HG03354 (cell line): ENCODE measurements at regions not wholly inside any gene's neighbourhood (a gene's known extent, or its start where the extent isn't known, plus 50 kb on each side); places are given as distances from the start of the nearest gene placed in this dataset.
"Not testable (repeated sequence)": the region's sequence is repeated elsewhere in the genome, so short reads cannot be mapped to it uniquely, and the experiment has no call there.

Source experiments
- ATAC-seq: cut with Tn5 transposase; IDR thresholded peaks from one replicate; pipeline ENCODE4 v1.9.1; 2021; ENCODE audit warnings: mild to moderate bottlenecking; ENCODE audit not compliant: unreplicated experiment, poor library complexity, severe bottlenecking

DNA sequence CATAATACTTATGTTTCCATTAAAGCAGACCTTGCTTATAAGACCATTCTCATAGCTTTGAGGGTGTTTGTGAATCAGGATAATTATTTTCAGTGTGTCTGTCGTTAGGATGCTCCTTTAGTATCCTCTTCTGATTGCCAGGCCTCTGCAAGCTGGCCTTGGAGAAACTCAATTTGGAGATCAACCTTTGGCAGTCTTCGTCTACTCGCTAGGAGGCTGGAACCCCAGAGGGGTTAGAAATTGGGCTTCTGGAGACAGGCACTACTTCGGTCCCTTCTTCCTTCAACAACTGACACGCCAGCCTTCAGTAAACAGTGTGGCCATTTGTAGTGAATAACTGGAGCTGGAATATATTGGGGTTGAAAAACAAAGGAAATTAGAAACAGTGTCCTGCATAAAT lies 100.8 kb upstream of the CITED2 start:
- ATAC-seq = no peak

DNA sequence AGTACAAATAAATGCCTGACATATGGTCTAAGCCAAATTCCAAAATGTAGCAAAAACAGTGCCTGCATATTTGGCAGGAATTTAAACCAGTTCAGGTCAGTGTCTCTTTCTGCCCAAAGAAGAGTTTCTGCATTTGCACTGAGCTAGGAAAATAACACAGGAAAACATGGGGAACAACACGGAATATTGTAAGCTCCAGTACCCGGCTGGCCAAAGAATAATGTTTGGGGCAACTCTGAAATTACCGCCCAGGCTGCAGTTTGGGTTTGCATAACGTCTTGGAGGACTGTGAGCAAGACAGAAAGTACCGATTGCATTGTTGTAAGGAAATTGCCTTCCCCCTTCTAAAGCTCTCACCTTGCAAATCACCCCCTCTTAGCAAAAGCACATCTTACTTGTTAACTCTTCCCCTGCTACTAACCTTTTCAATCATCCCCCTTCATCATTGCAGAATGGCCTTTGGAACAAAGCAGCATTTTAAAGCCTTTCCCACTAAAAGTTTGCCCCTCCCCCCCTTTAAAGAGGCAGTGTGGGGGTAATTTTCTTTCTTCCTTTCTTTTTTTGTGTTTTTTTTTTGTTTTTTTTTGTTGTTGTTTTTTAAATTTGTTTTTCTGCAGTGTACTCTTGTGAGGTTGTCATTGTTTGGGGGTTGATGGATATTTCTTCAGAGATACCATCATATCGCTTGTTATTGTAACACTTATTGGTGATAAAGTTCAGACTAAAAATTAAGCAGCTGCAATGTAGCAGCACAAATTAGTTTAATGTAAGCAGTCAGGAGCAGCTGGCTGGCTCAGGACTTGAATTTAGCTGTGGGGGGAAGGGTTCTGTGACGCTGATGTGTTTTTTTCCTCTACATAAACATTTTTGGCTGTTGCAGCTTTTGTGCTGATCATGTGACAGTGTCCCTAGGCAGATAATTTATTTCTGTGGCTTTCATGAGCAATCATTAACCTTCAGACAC lies 100.0 kb upstream of the CITED2 start:
- peak; percentile 67 for ATAC-seq

DNA sequence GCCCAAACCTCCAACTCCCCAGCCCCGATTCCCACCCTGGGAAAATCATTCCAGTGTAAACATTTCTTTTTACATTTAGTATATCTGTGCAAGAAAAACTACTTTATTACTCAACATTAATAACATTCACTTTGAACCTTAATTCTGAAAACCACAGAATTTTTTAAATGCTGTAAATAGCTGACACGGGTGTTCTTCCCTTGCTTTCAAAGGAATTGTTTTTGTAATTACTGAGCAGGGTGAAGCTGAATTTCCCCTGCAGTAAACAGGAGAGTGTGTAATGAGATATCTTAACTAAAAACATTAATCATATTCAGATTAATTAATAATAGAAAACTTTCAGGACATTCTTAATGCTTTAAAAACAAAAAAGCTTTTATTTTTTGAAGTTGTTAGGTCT lies 99.3 kb upstream of the CITED2 start:
- no peak for ATAC-seq

DNA sequence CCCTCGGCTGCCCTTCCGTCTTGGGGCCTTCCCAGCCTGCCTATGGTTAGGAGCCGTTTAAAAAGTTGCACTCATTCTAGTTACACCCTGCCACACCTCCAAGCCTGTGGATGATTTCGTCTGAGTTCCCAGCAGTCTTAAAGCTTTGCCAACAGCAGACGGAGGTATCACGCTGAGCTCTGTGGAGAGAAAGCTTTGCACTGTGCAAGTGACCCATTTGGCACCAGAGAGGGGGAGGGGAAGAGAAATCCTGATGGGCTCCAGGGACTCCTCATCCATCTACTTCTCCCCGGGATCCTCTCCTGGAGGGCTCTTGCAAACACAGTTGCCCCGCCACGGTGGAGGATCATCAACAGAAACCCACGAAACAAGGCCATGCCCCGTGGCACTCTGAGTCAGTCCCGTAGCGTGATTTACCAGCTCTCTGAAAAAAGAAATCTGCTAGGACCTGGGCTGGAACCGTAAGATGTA lies 98.8 kb upstream of the CITED2 start:
- ATAC-seq = no peak

DNA sequence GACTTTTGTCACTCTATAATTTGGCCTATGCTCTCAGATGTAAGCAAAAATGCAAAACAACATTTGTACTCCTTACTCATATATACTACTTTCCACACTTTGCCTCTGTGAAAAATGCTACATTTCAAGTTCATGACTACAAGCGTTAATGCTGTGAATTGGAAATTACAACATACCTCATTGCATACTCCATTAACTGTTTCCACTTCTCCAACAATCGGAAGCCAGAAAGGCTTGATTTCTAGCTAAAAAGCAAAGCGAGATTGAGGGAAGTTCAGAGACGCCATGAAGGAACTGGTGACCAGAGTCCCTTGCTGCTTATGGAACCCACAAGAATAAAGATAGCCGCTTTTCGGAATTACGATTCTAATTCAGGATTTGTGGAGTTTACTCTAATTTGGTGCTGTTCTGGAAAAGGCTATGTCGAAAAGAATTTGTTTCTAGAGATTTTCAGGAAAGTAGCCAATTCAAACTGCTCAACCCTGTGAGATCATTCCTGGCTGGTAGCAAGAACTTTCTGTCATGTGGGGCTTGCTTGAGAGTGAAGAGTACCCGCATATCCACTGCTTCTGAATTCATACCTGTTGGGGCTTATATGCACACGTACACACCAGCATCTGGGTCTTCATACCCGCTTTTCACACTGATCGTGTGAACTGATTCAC lies 98.0 kb upstream of the CITED2 start:
- no peak for ATAC-seq

DNA sequence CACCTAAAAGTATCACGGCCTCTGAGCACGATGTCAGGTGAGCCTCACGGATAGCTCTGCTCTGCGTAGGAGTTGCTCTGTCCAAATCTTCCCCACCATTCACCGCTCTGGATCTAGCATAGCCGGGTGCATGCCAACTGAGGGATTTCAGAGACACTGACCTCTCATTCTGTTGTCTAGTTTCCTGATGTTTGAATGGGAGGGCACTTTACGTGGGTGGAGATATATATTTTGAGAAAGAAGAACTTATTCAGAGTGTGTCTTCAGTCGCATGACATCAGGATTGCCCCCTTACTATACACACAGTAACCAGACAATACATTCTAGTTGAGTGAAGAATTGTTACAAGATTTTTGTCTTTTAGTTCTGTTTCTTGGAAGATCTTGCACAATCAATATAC lies 96.5 kb upstream of the CITED2 start:
- ATAC-seq = no peak

DNA sequence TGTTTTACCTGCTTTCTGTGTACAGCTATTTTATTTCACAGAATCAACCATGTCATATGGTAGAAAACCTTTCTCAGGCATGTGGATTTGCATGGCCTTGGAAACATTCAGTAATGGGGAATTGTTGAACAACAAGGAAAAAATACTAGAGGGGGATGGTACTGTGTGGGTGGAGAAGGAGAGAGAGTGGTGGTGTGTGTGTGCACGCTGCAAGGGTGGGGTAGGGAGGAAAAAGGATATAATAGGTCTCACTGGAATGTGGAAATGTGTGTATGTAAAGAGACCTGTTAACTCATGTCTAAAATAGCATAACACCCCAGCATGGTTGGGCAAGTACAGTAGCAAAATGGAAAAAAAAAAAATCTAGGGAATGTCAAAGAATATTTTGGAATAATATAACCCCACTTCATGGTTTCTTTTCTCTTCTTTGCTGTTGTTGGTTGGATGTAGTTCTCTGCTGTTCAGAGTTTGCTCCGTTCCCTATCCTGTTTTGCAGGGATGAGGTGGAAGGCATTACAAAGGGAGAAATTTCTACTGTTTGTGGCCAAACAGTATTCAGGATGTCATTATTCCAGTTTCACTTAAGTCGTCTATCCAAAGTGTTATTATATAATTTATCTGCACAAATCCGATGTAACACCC lies 93.9 kb upstream of the CITED2 start:
- ATAC-seq = no peak

DNA sequence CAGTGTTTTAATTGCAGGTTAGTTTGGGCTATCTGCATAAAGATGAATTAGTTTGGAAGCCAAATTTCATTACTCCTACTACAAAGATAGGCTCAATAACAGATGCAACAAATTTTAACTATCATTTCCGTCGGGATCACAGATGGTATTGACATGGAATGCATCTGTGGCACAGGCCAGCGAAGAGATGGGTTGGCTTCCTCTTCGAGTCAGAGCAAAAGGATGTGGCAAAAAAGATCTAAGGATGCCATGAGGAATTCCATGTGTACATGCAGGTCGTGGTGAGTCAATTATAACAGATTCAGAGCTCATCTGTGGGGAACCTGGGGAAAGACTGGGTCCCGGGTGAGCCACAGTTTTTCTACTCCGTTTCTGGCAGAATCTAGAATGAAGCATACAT lies 83.0 kb upstream of the CITED2 start:
- ATAC-seq = no peak

DNA sequence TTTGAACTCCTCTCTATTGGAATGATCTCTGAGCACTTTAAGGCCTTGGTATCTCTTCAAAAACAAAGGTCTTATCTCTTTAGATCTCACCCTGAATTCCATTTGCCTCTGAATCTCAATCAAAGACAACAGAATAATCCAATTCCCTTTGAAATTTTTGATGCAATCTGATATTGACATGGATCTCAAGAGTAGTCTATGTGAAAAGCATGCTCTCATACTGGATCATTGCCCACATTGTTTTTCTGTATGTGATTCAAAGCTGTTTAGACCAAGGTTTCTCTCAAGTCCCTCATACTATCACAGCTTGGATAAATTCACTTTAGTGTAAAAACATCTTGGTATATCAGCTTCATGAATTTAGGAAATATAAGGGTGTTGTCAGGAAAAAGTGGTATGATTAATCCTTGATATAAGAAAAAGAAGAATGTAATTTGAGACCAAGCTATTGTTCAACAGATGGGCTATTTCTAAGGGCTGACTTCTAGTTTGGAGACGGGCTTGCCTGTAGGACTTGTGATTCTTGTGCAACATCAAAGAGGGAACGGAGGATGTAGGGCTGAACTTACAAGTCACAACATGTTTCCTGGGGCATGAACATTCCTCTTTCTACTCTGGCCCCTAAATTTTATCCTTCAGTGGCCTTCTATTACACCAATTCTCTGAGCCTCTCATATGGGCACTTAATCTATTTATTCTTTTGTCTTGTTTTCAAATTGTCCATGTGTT lies 77.9 kb upstream of the CITED2 start:
- ATAC-seq = no peak

DNA sequence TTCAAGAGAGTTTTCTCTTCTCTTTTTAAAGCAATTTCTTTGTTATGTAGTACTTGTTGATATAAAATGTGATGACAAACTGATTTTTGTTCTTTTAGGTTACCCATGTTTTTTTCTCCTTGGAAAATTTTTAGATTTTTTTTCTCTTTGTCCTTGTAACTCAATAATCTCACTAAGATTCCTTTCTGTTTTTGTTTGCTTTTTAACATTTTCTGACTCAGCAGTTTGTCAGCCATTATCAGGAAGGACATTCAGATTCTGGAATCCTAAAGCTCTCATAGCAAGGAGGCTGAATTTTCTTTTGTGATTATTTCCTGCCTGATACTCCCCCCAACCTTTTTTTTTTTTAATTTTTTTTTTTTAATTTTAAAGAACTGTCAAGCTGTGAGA lies 75.2 kb upstream of the CITED2 start:
- no peak for ATAC-seq

DNA sequence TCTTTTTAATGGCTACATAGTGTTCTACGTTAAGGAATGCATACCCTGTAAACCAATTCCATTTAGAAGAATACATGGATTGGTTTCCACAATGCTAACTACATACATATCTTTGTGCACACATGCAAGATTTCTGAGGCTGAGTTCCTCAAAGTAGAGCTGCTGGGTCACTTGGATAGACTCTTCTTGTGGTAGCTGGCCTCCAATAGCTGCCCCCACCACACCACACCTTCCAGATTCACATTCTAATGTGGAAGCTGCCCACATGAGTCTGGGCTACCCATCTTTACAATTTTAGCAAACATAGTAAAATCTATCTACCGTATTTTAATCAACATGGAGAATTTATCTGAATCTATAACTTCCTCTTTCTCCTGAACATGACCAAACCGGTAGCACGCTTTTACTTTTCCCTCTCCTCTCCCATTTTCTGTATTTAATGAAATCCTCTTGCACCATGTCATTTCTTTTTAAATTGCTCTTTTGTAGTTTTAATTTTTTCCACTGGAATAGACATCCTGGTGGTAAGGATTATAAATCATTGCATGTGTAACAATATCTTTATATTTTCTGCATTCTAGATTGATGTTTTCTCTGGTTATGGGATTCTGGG lies 74.7 kb upstream of the CITED2 start:
- ATAC-seq = no peak

DNA sequence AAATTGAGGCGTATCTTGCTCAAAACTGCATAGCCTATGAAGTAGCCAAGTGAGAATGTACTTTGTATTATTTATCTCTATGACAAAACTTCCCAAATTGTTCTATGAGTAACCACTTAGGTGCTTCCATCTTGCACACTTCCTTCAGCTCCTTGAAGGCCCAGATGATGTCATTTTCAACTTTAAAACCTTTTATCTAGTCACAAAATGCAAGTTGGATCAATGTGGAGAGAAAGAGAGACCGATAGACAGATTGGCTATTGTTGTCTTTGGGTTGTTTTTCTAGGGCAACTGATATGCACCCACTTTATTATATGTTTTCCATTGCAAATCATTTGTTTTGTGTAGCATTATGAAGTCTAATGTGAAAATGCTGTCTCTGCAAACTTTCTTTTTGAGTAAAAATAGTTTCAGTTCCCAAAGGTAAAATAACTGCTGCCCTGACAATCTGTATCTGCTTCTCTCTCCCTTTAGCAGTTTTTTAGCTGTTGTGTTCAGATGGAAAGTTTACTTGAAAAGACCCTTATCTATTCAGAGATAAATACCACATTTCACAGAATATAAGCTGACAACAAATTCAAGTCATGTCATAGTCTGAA lies 73.7 kb upstream of the CITED2 start:
- peak; percentile 78 for ATAC-seq

DNA sequence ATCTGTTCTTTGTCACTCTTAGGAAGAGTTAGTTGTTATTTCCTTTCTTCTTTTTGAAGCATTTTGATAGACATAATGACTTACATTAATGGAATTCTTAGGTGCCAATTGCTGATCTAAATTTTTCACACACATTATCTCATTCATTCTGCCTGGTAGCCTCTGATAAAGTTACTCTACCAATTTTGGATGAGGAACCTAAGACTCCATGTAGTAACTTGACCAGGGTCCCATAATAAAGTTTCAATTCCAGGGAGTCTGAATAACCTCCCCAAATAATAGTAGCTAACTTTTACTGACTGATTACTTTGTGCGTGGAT lies 73.2 kb upstream of the CITED2 start:
- no peak for ATAC-seq

DNA sequence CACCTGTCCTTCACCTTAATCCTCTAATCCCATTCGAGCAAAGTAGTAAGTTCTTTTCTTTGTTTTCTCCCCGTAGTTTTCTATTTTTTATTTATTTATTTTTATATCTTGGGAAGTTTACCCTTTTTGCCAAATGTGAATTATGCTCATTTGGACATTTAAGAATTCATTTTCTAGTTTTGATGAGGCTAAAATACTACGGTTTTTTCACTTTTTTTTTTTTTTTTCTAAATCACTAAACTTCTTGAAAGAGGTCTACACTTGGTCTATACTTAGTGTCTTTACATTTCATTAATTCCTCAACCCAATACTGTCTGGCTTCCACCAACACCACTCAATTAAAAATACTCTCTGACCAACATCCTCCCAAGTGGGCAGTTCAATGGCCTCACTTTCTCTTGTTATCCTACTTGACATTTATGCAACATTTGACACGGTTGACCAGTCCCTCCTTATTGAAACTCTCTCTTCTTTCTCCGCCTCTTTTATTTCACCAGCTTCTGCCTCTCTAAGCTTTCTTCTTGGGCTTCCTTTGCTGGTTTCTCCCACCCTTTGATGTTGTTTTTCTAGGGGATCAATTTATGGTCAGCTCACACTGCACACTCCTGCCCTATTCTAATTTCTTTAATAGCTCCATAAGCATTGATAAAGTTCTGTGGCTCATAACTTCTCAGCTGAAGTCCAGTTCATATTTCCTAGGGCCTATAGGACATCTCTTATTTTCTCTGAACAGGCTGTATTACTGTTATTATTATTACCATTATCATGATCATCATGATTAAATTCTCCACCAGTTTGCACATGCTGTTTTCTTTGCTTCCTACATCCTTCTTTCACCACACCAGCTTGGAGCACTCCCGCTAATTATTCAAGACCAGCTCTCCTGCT lies 72.6 kb upstream of the CITED2 start:
- ATAC-seq = no peak

DNA sequence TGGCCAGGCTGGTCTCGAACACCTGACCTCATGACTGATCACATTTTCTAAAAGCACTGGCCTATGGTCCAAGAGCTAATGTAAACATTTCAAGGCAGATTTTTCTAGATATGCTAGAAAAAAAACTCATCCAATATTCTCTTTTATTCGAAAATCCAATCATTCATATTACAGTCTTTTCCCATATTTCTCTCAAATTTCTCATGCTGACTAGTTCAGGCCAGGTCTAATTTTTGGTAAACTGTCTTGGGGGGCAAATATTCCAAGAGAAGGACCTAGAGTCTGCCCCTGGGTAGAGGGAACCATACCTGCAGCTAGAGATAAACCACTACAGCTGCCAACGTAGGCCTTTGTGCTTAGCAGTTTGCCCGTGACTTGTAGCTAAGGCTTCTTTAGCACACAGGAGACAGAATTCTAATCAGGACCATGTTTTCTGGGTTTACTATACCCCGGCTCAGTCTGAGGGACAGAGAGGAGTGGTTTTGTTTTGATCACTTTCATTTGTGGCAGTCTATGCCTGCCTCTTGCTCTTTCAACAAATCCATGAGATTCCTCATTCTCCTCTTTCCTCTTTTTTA lies 71.8 kb upstream of the CITED2 start:
- ATAC-seq = no peak

DNA sequence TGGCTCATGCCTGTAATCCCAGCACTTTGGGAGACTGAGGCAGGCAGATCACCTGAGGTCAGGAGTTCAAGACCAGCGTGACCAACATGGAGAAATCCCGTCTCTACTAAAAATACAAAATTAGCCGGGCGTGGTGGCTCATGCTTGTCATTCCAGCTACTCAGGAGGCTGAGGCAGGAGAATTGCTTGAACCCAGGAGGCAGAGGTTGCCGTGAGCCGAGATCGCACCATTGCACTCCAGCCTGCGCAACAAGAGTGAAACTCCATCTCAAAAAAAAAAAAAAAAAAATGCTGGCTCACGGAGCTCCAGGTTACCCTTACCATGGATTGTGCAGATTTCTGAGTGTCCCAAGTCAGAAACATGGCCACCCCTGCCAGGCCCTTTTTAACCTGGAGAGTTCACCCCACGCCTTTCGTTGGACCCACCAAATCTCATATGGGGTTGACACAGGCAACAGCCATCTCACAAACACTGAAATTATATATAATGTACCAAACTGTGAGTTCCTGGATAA lies 69.9 kb upstream of the CITED2 start:
- ATAC-seq = not testable (repeated sequence)

DNA sequence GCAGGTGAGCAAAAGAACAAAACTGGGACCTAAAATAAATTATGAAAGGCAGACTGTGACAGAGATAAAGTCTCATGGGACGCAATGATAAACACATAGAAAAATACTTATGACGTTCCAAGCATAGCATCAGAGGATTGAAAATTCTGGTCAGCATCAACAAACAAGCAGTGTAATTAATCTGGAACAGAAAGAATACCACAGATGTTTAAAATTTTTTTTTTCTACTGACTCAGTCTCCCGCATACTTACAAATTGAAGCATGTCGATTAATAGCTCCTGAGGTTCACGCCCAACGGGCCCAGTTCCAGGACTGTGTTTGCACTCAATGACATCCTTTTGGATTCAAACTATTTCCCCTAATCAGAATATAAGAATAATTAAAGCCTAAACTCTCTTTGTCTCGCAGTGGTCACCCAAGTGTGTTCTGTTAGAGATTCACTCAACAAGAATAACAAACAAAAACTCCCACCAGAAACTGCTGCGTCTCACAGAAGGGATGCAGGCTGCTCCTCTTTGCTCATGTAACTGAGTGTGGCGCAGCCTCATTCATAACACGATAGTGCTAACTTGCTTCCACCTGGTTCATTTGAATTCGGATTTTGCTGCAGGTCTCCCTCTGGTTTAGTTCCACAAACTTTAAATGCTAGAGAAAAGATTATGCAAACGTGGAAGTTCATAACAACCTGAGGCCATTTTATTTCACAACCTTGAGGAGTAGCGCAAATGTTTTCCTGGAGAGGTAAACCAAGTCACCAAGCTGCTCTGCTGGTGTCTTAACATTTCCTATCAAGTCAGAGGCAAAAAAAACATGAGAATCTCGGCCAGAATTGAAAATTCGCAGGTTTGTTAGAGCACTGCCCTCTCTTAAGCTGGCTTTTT lies 69.0 kb upstream of the CITED2 start:
- no peak for ATAC-seq
